IgD-negative memory B cell (primary cell): ENCODE measurements at regions not wholly inside any gene's neighbourhood (a gene's known extent, or its start where the extent isn't known, plus 50 kb on each side); places are given as distances from the start of the nearest gene placed in this dataset.

ENCODE experiments used
- H3K27ac Mint-ChIP-seq, 3 donors: one replicate each; pipeline ENCODE4 v1.8.0; 2020 to 2022; ENCODE audit warnings: mild to moderate bottlenecking in 3 of 3, mixed read lengths in 3 of 3, moderate library complexity in 1 of 3
- H3K27me3 Mint-ChIP-seq: one replicate; pipeline ENCODE4 v1.8.0; 2021; ENCODE audit warnings: mixed read lengths
- H3K36me3 Mint-ChIP-seq: one replicate; pipeline ENCODE4 v1.8.0; 2020; ENCODE audit warnings: mild to moderate bottlenecking, mixed read lengths
- H3K4me1 Mint-ChIP-seq, 3 donors: one replicate each; pipeline ENCODE4 v1.8.0; 2020 to 2022; ENCODE audit warnings: mixed read lengths in 3 of 3, mild to moderate bottlenecking in 1 of 3
- H3K4me3 Mint-ChIP-seq, 4 donors: one replicate each; pipeline ENCODE4 v1.8.0; 2020 to 2022; ENCODE audit warnings: mild to moderate bottlenecking in 4 of 4, mixed read lengths in 4 of 4, moderate library complexity in 3 of 4
- H3K9me3 Mint-ChIP-seq, 3 donors: one replicate each; pipeline ENCODE4 v1.8.0; 2020 to 2021; ENCODE audit warnings: mixed read lengths in 3 of 3, mild to moderate bottlenecking in 1 of 3

DNA sequence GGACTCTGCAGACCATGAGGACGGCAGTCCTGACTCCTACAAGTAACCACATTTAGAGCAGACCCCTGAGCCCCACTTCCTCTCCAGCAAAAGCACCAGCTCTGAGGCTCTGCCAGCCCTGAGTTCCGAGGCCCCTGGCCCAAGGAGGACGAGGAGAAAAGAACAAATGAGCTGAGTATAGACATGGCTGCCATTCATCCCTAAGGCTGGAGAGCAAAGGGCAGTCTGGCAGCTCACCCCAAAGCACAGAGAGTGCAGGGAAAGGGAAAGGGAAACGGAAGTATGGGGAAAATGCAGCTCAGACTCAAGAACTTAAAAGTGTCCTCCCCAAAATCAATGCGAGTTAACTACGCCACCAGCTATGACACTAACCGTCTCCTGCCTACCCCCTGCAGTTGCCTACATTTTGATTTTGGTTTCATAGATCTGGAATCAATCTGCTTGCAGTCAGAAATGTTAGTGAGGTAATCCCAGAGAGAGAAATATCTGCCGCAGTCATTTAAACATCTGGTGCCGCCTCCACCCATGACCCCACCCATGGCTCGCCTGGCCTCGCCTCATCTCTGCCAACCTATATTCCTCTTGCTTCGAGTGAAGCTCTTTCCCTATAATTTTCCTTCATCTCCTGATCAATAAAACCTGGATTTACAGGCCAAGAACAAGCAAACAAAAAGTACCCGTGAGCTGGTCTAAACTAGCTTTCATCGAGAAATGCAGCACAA, 49.6 kb upstream of the AFDN start:
- H3K27ac Mint-ChIP-seq, result no peak overlapping the region
- H3K4me3 Mint-ChIP-seq, result no peak overlapping the region
- H3K27me3 Mint-ChIP-seq, result peaks cover 20% of the 10 kb centered on the region
- H3K4me1 Mint-ChIP-seq, result no peaks in the 10 kb centered on the region
- no peaks in the 10 kb centered on the region for H3K9me3 Mint-ChIP-seq
- H3K36me3 Mint-ChIP-seq, result no peaks in the 10 kb centered on the region
